ENCODE measurements at regions not wholly inside any gene's neighbourhood (a gene's known extent, or its start where the extent isn't known, plus 50 kb on each side); places are given as distances from the start of the nearest gene placed in this dataset.

DNA sequence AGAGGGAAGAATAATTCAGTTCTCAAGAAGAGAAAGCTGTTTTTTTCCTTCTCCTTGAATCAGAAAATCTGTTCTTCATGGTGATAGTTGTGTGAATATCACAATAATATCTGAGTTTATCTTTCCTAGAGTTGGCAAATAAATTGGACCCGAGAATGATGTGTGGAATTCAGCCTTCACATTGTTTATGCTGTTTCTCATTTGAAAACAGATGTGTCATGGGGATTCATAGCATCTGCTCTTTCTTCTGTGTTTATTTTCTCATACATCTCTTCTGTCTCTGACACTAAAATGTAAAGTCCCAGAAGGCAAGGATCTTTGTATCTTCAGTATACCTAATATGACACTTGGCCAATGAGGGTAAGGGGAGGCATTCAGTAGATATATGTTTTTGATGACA, 103.6 kb upstream of the SGK1 start:
- TF ChIP-seq, protein P1, sequence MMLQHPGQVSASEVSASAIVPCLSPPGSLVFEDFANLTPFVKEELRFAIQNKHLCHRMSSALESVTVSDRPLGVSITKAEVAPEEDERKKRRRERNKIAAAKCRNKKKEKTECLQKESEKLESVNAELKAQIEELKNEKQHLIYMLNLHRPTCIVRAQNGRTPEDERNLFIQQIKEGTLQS (IDR thresholded peaks at IDR 0.05; ENCODE audit: insufficient read depth, low read depth, low read length), result no peak
- TF ChIP-seq EZH2 (IDR thresholded peaks at IDR 0.05; ENCODE audit: low read depth, low read length, severe bottlenecking), result no peak
